B cell (primary cell): ENCODE measurements at regions not wholly inside any gene's neighbourhood (a gene's known extent, or its start where the extent isn't known, plus 50 kb on each side); places are given as distances from the start of the nearest gene placed in this dataset.

Experiments used
- EZH2 ChIP-seq: IDR thresholded peaks from 2 replicates; pipeline ENCODE4 v1.6.1; 2012; ENCODE audit warnings: borderline replicate concordance, low read depth, mild to moderate bottlenecking, moderate library complexity, low read length; ENCODE audit not compliant: insufficient read depth, poor library complexity, severe bottlenecking
- TF ChIP-seq, protein P1 (sequence below): fragments of 200-600 bp; IDR thresholded peaks from one replicate; pipeline ENCODE4 v1.8.0; 2022; ENCODE audit warnings: antibody characterized with exemption, mild to moderate bottlenecking

GRCh38 chr16:86100205-86101136 lies 201.5 kb downstream of the IRF8 start:
- TF ChIP-seq EZH2: no peak
- TF ChIP-seq, protein P1, sequence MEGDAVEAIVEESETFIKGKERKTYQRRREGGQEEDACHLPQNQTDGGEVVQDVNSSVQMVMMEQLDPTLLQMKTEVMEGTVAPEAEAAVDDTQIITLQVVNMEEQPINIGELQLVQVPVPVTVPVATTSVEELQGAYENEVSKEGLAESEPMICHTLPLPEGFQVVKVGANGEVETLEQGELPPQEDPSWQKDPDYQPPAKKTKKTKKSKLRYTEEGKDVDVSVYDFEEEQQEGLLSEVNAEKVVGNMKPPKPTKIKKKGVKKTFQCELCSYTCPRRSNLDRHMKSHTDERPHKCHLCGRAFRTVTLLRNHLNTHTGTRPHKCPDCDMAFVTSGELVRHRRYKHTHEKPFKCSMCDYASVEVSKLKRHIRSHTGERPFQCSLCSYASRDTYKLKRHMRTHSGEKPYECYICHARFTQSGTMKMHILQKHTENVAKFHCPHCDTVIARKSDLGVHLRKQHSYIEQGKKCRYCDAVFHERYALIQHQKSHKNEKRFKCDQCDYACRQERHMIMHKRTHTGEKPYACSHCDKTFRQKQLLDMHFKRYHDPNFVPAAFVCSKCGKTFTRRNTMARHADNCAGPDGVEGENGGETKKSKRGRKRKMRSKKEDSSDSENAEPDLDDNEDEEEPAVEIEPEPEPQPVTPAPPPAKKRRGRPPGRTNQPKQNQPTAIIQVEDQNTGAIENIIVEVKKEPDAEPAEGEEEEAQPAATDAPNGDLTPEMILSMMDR: no peak
